ENCODE measurements at regions not wholly inside any gene's neighbourhood (a gene's known extent, or its start where the extent isn't known, plus 50 kb on each side); places are given as distances from the start of the nearest gene placed in this dataset.
"Not testable (repeated sequence)": the region's sequence is repeated elsewhere in the genome, so short reads cannot be mapped to it uniquely, and the experiment has no call there.

GRCh38 chr3:59388555-59389270 is 338.9 kb upstream of the CFAP20DC start:
- no peak for DNase-seq (ENCODE audit: low read depth)
- H3K4me3 ChIP-seq (ENCODE audit: low read depth, low read length), result no peak overlapping the region

DNA sequence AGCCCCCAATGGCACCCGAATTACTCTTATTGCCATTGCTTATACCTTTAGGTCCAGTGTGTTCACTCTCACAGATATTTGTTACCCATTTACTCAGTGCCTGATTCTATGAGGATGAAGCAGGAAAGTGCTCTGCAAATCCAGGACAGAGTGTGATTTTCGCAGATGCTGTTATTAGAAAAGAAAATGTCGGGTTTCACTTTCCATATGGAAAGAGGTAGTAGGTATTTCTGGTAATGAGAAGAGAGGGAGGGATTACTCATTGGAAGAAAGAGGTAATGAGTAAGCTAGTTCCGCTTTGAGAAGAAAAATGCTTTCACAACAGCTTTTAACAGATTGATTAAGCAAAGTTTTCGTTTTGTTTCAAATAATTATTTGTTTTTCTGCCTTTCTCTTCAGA is 336.3 kb upstream of the CFAP20DC start:
- H3K4me3 ChIP-seq (ENCODE audit: low read depth, low read length), result no peak overlapping the region
- DNase-seq (ENCODE audit: low read depth), result no peak

- no peak for DNase-seq (ENCODE audit: low read depth)
Measured at GRCh38 chr3:59385547-59385946, 335.7 kb upstream of the CFAP20DC start.

DNA sequence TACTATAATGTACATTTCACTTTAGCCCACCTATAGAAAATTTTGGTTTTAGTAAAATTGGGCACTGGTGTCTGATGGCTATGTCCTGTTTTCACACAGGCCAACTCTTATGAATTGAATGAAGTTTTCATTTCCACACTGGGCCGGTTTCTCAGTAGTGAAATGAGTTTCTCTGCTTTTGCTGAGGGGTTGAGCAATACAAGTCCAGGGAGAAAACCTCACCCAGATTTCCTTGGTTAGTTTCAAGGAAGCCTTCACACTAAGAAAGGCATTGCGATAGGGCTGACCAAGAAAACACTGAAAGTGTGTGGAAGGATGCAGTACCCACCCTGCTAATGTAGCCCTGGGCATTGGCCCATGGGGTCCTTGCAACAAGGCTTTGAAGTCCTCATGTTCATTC is 331.5 kb upstream of the CFAP20DC start:
- no peak overlapping the region for H3K4me3 ChIP-seq (ENCODE audit: low read depth, low read length)
- no peak for DNase-seq (ENCODE audit: low read depth)

More at GRCh38 chr3:59385547-59385946, 335.7 kb upstream of the CFAP20DC start:
- H3K4me3 ChIP-seq (ENCODE audit: low read depth, low read length), result no peak overlapping the region

DNA sequence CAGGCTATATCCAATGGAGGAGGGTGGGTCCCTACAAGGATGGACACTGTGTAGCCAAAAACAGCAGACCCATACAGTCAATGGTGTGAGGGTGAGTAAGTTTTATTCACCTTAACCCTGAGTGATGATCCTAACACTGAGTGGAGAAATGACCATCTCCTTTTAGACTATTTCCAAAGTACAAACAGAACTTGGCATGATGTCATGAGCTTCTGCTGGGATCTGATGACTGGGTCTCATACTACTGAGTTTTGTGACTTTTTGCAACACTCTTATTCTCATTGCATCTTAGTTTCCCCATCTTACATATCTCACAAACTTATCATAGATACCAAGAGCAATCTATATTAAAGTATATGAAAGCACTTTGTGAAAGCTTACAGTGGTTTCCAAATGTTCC is 330.3 kb upstream of the CFAP20DC start:
- no peak for DNase-seq (ENCODE audit: low read depth)
- H3K4me3 ChIP-seq (ENCODE audit: low read depth, low read length), result no peak overlapping the region

DNA sequence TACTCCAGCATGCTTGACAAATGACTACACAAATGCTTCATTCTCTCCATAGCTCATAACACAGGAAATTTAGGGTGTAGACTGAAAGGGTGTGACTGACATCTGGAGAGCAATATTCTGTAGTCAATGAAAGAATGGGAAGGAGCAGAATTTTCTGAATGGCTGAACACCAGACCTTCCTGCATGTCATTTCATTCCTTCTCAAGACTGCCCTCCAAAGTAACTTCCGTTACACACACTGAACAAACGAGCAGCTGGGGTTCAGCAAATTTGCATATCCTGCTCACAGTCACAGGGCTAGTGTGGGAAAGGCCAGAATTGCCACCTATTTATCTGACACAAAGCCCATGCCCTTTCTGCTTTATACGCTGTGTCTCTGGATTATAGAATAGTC is 325.0 kb upstream of the CFAP20DC start:
- DNase-seq (ENCODE audit: low read depth), result no peak
- no peak overlapping the region for H3K4me3 ChIP-seq (ENCODE audit: low read depth, low read length)

DNA sequence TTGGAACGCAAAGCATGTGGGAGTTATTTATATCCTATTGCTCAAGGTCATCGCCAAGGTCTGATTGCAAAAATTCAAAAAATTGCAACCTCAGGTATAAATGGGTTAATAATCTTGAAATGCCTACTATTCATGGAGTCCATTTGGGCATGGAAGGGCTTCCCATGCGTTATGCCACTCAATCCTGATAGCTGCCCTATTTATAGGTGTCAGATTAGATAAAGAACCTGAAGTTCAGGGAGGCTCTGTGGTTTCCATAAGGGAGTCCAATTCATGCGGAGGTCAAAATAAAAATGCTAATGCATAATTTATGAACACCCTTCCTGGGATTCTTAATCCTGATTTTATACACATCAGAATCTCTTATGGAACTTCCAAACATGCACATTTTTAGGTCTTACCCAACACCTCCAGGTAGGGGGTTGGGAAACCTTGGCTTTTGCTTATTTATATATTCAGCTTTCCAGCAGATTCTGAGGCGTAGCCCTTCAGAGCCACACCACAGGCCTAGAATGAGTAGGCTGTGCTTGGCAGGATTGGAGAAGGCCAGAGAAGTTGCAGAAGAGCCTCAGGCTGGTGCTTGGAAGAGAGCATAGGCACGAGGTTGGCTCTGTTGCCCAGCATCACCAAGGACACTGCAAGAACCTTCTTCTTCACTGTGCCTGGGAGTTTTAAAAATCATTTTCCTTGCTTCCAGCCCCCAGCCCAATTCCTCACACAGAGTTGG is 324.4 kb upstream of the CFAP20DC start:
- H3K4me3 ChIP-seq (ENCODE audit: low read depth, low read length), result no peak overlapping the region
- DNase-seq (ENCODE audit: low read depth), result no peak

- DNase-seq (ENCODE audit: low read depth), result no peak
- no peak overlapping the region for H3K4me3 ChIP-seq (ENCODE audit: low read depth, low read length)
Measured at GRCh38 chr3:59372346-59372745, 322.5 kb upstream of the CFAP20DC start.

GRCh38 chr3:59368900-59369675 is 319.3 kb upstream of the CFAP20DC start:
- no peak overlapping the region for H3K4me3 ChIP-seq (ENCODE audit: low read depth, low read length)
- DNase-seq (ENCODE audit: low read depth), result no peak

GRCh38 chr3:59367150-59367549 is 317.3 kb upstream of the CFAP20DC start:
- DNase-seq (ENCODE audit: low read depth), result no peak
- H3K4me3 ChIP-seq (ENCODE audit: low read depth, low read length), result no peak overlapping the region

DNA sequence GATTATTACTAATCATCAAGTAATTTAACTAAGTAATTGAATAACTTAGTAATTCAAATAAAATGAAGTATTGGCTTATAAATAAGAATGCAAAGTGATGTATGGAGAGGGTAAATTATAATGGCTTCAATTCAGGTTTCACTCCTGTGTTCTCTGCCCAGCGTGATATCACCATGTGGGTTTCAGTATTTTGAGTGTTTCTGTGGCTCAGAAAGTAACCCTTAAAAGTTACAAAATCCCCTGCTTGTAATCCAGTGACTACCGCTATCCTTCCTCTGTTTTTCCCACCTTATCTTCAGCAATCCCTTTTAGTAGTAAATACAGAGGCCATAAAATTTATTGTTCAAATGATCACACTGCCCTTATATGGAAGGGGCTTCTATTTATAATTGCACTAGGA is 316.4 kb upstream of the CFAP20DC start:
- DNase-seq (ENCODE audit: low read depth), result no peak
- no peak overlapping the region for H3K4me3 ChIP-seq (ENCODE audit: low read depth, low read length)

GRCh38 chr3:59364496-59364895 is 314.7 kb upstream of the CFAP20DC start:
- no peak overlapping the region for H3K4me3 ChIP-seq (ENCODE audit: low read depth, low read length)
- no peak for DNase-seq (ENCODE audit: low read depth)

- not testable (repeated sequence) for DNase-seq (ENCODE audit: low read depth); H3K4me3 ChIP-seq (ENCODE audit: low read depth, low read length)
Measured at GRCh38 chr3:59360312-59360711, 310.5 kb upstream of the CFAP20DC start.

- no peak for DNase-seq (ENCODE audit: low read depth)
- H3K4me3 ChIP-seq (ENCODE audit: low read depth, low read length), result no peak overlapping the region
Measured at GRCh38 chr3:59341459-59341858, 291.6 kb upstream of the CFAP20DC start.

DNA sequence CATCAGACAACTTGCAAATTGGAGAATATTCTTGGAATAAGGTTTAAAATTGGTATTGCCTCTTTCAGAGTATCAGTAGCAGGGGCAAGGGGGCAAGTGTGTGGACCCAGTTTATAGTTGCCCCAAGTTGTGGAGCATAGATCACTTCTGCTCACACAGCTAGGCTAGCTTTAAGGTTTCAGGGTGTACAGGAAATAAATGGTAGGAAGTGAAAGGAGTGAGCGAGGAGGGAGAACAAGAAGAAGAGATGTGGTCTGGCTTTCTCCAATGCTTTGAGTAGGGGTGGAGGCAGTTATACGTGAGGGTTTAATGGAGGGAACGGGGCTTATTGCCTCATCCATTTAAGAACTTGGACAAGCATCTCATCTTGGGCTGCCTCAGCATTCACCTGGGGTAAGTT is 290.0 kb upstream of the CFAP20DC start:
- DNase-seq (ENCODE audit: low read depth), result no peak
- H3K4me3 ChIP-seq (ENCODE audit: low read depth, low read length), result no peak overlapping the region

DNA sequence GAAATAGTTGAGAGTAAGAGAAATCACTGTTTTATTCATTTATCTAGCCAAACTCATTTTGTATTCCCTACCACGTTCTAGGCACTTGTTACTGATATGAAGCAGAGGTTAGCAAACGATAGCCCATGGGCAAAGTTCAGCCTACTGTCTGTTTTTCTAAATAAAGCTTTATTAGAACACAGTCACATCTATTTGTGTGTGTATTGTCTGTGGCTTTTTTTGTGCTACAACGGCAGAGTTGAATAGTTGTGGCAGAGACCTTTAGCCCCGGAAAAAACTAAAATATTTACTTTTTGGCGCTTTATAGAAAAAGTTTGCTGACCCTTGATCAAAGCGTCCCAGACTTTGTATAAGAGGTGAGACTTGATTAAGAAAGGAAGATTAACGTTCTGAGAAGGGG is 289.1 kb upstream of the CFAP20DC start:
- no peak overlapping the region for H3K4me3 ChIP-seq (ENCODE audit: low read depth, low read length)
- no peak for DNase-seq (ENCODE audit: low read depth)

DNA sequence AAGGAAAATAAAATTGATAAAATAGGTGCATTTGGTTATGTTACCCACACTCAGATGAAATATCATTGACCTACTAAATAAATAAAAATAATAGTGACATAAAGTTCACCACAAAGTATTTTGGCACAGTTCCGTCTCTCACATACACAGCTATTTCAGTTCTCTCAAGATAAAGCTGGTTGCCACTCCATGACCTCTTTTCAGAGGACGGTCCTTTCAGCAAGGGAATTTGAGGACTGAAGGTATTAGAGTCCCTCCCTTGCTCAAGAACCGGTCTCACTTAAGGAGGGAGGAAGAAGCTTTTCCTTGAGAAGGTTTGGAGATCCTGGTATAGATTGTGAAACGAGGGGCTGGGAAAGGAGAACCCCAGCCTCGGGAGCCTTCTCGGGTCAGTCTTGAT is 285.5 kb upstream of the CFAP20DC start:
- DNase-seq (ENCODE audit: low read depth), result no peak
- no peak overlapping the region for H3K4me3 ChIP-seq (ENCODE audit: low read depth, low read length)

DNA sequence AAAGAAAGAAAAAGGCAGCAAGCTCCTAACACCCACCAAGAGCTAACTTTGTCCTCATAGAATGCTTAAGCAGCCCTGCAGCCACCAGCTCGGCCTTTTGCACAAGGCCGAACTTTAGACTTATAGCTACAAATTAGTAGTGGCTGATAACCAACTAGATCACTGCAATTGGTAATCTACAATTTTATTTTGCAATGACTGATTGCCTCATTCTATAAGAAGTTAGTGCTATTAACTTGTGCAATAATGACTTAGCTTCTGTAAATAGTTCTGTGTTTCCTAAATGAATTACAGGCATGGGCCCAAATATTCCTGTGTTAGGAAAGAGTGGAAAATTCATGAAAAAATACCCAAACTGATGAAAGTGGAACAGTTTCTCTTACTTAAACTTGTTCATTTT is 284.8 kb upstream of the CFAP20DC start:
- DNase-seq (ENCODE audit: low read depth), result no peak
- H3K4me3 ChIP-seq (ENCODE audit: low read depth, low read length), result no peak overlapping the region

GRCh38 chr3:59327376-59327808 is 277.6 kb upstream of the CFAP20DC start:
- H3K4me3 ChIP-seq (ENCODE audit: low read depth, low read length), result no peak overlapping the region
- no peak for DNase-seq (ENCODE audit: low read depth)

GRCh38 chr3:59326246-59327024 is 276.6 kb upstream of the CFAP20DC start:
- no peak overlapping the region for H3K4me3 ChIP-seq (ENCODE audit: low read depth, low read length)
- DNase-seq (ENCODE audit: low read depth), result no peak

Measured in skeletal muscle cell (primary cell).